Activated T-helper 1 cell treated with anti-CD3 and anti-CD28 coated beads, Interleukin-2, amount 50 U/mL, for 16 hours (primary cell): ENCODE measurements at regions not wholly inside any gene's neighbourhood (a gene's known extent, or its start where the extent isn't known, plus 50 kb on each side); places are given as distances from the start of the nearest gene placed in this dataset.

Experiments
- DNase-seq, 2 donors: peaks; one replicate each; pipeline ENCODE4 v3.0.0-alpha.2; 2020; ENCODE audit warnings: low read depth in 1 of 2, low spot score in 1 of 2

- no peak for DNase-seq
These were observed 404.5 kb downstream of the BRD1 start for GRCh38 chr22:49423125-49423650.

DNA sequence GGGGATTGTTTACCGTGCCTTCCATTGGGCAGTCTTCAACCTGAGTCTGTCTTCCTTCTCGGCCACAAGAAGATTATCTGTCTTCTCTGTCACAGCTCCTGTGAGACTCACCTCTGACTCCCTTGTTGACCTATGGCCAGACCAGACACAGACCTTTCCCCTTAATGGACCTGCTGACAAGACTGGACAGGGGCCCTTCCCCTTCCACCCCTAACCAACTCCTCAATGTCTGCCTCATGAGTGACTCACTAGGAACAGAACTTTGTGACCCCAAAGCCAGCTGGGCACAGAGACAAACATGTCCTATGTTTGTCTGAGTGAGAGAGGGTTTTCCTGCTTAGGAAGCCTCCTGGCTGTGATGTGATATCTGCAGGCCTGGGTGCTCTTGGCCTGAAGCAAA is 405.0 kb downstream of the BRD1 start:
- DNase-seq: no peak

GRCh38 chr22:49420651-49421050 is 407.0 kb downstream of the BRD1 start:
- no peak for DNase-seq

DNA sequence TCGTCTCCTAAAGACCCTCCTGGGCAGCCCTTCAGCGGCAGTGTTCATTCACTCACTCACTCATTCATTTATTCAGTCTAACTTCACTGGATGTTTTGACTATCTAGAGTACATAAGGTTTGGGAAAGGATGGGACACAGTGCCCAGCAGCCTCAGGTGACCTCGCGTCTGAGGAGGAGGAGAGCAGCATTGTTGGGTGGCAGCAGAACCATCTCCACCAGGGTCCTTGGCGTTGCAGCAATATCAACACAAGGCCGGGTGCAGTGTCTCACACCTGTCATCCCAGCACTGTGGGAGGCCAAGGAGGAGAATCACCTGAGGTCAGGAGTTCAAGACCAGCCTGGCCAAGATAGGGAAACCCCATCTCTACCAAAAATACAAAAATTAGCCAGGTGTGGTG is 408.0 kb downstream of the BRD1 start:
- DNase-seq: no peak

- no peak for DNase-seq
These were observed 408.7 kb downstream of the BRD1 start for GRCh38 chr22:49418943-49419342.

DNA sequence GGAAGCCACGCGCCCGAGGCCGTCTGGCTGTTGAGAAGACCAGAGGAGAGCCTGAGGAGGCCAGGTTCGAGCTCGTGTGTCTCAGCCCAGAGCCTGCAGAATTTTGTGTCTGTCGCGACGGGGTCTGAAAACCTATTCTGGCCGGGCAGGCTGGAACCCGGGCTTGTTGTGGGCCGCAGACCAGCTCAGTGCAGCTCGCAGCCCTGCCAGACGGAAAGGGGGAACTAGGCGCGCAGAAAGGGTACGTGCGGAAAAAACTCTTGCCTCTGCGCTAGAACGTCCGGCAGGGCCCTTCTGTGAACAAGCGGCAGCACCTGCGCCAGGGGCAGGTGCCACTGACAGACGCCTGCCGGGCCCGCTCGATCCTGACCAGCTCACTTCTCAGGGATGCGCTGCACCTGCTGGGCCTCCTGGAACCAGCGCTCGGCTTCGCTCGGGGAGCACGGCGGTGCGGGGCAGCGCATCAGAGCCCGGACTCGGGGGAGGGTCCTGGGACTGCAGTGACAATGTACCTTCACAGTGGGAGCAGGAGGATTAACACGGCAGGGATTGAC is 409.3 kb downstream of the BRD1 start:
- no peak for DNase-seq

- no peak for DNase-seq
These were observed 409.8 kb downstream of the BRD1 start for GRCh38 chr22:49417833-49418232.

GRCh38 chr22:49417326-49417725 is 410.3 kb downstream of the BRD1 start:
- DNase-seq: no peak

DNA sequence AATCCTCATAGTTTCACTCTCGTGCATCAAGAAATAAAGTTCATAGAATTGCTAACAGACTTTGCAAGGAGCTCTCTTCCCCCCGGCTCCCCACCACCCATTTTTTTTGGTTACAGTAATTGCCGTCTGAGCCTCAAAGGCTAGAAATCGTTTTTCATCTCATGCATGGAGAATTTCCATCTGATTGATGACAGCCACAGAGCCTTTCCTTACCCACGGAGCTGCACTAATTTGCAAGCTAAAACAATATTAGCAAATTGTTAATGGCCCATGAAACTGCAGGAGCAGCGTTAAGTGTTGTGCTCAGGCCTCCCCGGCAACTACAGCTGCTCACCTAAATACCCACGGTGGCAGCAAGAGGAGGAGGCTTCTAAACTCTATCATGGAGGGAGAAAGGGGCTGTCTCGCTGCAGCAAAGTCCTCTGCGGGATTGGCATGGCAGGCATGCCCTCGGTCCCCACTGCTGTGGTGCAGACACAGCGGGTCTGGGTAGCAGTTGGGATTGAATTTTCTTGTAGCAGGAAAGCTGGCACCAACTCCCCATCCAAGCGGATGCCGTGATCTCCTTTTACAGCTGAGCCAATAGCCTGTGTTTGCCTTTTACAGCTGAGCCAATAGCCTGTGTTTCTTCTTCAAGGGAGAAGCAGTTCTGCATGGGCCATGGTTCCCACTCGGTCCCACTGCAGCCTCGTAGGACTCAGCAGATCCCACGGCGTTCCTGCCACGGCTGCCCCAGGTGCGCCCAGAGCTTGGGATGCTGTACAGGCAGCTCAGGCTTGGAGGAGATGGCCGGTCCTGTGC is 412.3 kb downstream of the BRD1 start:
- DNase-seq: no peak

- no peak for DNase-seq
These were observed 414.1 kb downstream of the BRD1 start for GRCh38 chr22:49413551-49413950.

DNA sequence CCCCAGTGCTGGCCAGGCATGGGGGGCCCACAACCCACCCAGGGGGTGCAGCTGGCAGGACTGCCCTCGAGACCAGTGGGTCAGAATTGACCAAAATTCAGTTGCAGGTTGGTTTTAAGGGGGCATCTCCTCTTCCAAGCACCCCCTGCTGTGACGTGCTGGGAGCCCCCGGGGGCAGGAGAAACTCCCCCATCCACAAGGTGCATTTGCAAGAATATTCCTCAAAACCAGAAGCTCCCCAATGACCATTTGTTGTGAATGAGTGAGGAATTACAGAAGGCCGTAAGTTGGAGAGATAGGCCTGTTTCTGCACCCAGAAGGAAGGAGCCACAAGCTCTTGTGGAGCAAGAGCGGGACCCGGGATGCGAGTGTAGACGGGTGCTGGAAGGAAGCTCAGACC is 414.5 kb downstream of the BRD1 start:
- DNase-seq: no peak

- no peak for DNase-seq
These were observed 415.4 kb downstream of the BRD1 start for GRCh38 chr22:49412236-49412635.

DNA sequence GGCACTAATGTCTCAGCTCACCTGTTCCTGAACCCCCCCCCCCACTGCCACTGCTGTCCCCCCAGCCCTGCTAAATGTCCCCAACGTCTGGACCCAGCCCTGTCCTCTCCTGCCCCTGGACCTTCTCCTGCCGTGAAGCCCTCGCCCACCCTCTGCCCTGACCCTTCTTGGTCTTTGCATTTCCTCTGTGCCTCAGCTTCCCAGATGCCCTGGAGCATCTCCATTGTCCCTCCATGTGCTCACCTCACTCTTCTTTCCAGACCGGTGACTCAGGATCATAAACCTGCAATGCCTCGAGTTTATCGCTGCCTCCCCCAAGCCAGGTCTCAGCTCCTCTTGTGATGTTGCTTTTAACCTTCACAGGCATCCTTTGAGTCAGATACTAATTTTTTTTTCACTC is 416.4 kb downstream of the BRD1 start:
- no peak for DNase-seq

DNA sequence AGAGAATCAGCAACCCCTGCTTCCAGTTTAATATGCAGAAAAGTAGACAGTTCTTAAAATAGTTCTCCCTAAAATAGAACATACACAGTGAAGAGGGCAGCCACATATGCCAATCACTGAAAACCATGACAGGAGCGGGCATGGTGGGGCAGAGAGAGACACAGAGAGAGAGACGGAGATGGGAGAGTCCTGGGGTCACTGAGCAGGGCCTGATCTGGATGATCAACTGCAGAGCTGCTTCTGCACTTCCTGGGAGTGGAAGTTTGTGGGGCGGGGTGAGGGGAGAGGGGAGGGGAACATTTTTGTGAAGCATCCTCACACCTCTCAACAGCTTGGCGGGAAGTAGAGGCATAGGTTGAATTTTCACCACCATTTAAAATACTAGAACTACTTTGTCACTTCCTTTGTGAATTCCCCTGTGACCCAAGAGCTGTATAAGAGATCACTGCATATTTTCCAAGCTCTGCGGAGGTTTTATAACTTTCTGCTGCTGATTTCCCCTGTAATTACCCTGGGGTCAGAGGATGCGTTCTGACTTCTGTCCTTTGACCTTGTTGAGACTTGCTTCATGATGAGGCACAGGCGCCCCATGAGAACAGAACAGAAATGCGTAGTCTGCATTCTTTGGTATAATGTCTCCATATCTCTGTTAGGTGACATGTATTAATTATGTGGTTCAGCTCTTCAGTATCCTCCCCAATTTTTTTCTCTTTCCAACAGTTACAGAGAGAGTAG is 419.4 kb downstream of the BRD1 start:
- DNase-seq: no peak

DNA sequence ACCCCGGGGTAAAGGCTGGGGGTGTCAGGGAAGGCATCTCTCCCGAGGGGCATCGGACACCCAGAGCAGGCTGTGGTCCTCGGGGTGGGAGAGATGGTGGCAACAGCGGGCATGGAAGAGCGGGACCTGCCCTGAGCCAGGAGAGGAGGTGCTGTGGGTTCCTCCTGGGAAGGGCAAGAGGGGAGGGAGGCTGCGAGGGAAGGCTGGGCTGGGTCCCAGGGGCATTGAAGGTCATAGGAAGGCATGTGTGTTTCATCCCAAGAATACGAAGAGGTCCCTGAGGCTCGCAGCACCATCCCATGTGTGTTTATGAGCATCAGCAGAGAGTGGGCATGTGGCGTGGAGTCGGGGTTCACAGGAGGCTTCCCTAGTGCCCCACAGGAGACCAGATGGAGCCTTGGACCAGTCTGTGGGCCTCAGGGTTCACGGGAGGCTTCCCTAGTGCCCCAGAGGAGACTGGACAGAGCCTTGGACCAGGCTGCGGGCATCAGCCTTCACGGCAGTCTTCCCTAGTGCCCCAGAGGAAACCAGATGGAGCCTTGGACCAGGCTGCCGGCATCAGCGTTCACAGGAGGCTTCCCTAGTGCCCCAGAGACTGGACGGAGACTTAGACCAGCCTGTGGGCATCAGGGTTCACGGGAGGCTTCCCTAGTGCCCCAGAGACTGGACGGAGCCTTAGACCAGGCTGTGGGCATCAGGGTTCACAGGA is 420.6 kb downstream of the BRD1 start:
- DNase-seq: no peak

- DNase-seq: no peak
These were observed 421.5 kb downstream of the BRD1 start for GRCh38 chr22:49406047-49406650.

GRCh38 chr22:49405590-49405989 is 422.1 kb downstream of the BRD1 start:
- DNase-seq: no peak

DNA sequence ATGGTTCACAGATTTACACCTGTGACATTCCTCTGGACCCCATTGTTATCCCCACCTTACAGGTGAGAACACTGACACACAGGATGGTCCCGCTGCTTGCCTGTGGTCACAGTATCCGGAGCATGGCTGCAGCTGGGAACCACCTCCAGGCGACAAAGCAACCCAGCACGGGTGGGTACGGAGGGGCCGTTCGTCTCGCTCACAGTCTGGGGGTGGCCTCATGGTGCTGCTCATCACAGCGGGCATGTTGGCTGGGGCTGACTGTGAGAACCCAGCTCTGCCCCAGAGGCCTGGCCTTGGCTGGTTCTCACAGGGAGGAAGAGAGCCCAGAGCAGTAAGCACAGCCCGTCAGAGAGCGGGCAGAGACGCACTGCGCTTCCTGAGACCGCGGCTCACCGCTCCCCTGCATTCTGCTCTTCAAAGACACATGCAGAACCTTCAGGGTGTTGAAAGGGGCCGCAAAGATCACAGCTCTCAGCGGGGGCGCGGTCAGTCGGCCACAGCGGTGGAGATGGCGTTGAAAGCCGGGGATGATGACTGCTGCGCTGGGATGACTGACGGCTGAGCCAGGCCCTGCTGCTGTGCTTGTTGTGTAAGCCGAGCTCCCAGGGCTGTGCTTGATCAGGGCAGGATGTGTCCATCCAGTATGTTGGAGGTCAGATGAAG is 423.0 kb downstream of the BRD1 start:
- DNase-seq: no peak

DNA sequence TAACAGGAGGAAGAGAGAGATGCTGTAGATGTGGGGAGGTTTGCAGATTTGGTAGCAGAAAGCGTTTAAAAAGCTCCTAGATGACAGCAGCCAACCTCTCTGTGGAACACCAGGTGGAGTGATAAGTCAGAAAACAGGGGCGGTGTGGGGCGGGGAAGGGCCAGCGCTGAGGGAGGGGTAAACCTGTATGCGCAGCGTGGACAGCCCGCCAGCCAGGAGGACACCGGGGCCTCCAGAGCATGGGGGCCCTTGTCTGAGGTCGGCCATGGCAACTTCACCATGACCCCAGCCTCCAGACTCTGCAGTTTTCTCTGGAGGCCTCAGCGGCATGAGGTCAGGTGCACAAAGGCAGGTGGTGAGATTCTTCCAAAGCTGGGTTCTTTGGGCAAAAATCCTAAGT is 423.7 kb downstream of the BRD1 start:
- DNase-seq: no peak

- no peak for DNase-seq
These were observed 424.6 kb downstream of the BRD1 start for GRCh38 chr22:49403102-49403501.

DNA sequence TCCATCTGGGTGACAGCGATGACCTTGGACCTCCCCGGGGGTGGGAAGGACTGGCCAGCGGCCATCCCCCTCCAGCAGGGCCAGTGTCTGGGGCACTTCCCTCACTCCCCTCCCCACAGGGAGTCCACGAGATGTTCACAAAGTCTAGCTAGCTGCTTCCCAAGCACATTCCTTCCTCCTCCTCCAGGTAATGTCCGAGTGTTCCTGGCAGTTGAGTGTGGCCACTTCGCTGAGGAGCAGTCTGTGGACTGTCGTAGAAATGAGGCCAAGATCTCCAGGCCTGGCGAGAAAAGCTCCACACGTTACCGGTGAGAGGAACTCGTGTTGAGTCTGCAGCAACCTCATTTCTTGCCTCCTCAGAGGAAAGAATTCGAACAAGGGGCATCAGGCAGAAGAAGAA is 425.5 kb downstream of the BRD1 start:
- DNase-seq: no peak
